ENCODE measurements at regions not wholly inside any gene's neighbourhood (a gene's known extent, or its start where the extent isn't known, plus 50 kb on each side); places are given as distances from the start of the nearest gene placed in this dataset.
"Not testable (repeated sequence)": the region's sequence is repeated elsewhere in the genome, so short reads cannot be mapped to it uniquely, and the experiment has no call there.

DNA sequence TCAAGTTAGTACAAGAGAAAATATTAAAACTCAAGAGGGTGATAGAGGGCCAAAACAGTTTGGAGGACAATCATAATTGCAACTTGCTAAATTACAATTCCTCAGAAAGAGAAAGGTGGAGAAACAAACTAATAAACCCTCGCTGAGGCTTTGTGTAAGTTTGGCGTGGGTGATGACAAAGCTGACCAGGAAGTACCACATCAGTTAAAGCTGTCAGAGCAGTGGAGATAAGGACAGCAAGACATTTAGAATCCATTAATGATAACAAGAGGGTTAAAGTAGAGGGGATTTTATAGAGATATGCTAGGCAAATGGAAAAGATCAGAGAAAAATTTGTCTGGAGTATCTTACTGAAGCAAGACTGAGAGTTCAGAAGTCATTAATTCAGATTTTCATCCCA, 334.4 kb downstream of the TFAP2B start:
- CTCF ChIA-PET = no interaction called here
- no peak for ATAC-seq (ENCODE audit: low read depth)
- Mint-ChIP-seq H3K4me1 (no peaks in the 10 kb centered on the region), H3K27ac (no peak overlapping the region), H3K27me3 (no peaks in the 10 kb centered on the region), H3K36me3 (ENCODE audit: low read depth) (no peaks in the 10 kb centered on the region), H3K9me3 (peaks cover 2% of the 10 kb centered on the region), H3K4me3 (no peak overlapping the region)
- intact Hi-C loops (cut with micrococcal nuclease) = no loop called here
- TF ChIP-seq, protein P1, sequence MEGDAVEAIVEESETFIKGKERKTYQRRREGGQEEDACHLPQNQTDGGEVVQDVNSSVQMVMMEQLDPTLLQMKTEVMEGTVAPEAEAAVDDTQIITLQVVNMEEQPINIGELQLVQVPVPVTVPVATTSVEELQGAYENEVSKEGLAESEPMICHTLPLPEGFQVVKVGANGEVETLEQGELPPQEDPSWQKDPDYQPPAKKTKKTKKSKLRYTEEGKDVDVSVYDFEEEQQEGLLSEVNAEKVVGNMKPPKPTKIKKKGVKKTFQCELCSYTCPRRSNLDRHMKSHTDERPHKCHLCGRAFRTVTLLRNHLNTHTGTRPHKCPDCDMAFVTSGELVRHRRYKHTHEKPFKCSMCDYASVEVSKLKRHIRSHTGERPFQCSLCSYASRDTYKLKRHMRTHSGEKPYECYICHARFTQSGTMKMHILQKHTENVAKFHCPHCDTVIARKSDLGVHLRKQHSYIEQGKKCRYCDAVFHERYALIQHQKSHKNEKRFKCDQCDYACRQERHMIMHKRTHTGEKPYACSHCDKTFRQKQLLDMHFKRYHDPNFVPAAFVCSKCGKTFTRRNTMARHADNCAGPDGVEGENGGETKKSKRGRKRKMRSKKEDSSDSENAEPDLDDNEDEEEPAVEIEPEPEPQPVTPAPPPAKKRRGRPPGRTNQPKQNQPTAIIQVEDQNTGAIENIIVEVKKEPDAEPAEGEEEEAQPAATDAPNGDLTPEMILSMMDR (IDR thresholded peaks at IDR 0.05) = no peak
- DNase-seq = no peak
- POLR2A ChIA-PET = no interaction called here

GRCh38 chr6:51154925-51155324, 336.3 kb downstream of the TFAP2B start:
- H3K27me3 Mint-ChIP-seq; ATAC-seq (ENCODE audit: low read depth); H3K27ac Mint-ChIP-seq; CTCF ChIA-PET; H3K36me3 Mint-ChIP-seq (ENCODE audit: low read depth); intact Hi-C loops (cut with micrococcal nuclease); POLR2A ChIA-PET; H3K4me1 Mint-ChIP-seq; H3K4me3 Mint-ChIP-seq; H3K9me3 Mint-ChIP-seq; DNase-seq: not testable (repeated sequence)

- H3K4me1 Mint-ChIP-seq; H3K27ac Mint-ChIP-seq; CTCF ChIA-PET; H3K36me3 Mint-ChIP-seq (ENCODE audit: low read depth); intact Hi-C loops (cut with micrococcal nuclease); H3K4me3 Mint-ChIP-seq; H3K9me3 Mint-ChIP-seq; ATAC-seq (ENCODE audit: low read depth); H3K27me3 Mint-ChIP-seq; DNase-seq; POLR2A ChIA-PET: not testable (repeated sequence)
Measured at GRCh38 chr6:51159260-51159659, 340.6 kb downstream of the TFAP2B start.

DNA sequence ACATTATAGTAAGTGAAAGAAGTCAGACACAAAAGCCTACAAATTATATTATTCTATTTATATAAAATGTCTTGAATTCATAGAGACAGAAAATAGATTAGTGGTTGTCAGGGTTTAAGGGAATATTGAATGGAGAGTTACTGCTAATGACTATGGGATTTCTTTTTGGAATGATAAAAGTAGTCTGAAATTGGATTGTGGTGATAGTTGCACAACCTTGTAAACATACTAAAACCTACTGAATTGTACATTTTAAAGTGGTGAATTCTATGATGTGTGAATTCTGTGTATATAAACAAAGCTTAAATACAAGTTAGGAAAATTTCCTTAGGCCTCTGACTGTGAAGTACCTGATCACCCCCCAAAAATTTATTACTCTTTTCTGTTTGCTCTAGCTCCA, 343.1 kb downstream of the TFAP2B start:
- Mint-ChIP-seq H3K27me3 (no peaks in the 10 kb centered on the region), H3K27ac (no peak overlapping the region), H3K4me3 (no peak overlapping the region), H3K4me1 (no peaks in the 10 kb centered on the region), H3K36me3 (ENCODE audit: low read depth) (no peaks in the 10 kb centered on the region), H3K9me3 (peaks cover 4% of the 10 kb centered on the region)
- intact Hi-C loops (cut with micrococcal nuclease) = no loop called here
- no peak for DNase-seq
- ChIA-PET POLR2A (no interaction called here), CTCF (no interaction called here)
- TF ChIP-seq, protein P1 (IDR thresholded peaks at IDR 0.05) = no peak
- no peak for ATAC-seq (ENCODE audit: low read depth)

DNA sequence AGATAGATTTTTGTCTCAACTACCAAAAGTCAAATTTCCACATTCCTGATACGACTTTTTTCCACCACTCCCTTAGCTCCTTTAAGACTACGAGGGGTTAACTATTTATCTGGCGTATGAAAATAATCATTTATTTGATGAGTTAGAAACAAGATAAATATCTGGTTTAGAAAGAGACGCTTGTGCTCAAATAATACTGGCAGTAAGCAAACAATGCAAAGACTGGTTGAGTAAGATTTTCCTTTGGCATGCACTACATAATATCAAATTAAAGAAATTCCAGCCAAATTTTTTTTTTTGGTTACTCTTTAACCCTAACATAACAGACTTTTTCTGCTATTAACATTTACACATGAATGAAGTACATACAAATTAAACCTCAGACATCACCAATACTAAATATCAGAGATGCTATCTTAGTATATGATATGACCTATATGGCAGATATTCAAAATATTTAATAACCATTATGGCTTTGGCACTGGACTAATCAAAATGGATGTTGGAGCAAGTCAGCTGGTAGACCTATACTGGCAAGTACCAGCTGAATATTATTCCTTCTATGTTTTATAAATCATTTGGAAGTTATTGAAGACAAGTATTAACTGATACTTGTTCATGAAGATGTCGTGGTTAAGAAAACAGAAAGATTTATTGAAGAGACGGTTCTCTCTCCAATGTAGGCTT, 345.3 kb downstream of the TFAP2B start:
- Mint-ChIP-seq H3K27ac (no peak overlapping the region), H3K27me3 (no peaks in the 10 kb centered on the region), H3K9me3 (peaks cover 10% of the 10 kb centered on the region), H3K4me1 (no peaks in the 10 kb centered on the region), H3K4me3 (no peak overlapping the region), H3K36me3 (ENCODE audit: low read depth) (no peaks in the 10 kb centered on the region)
- ATAC-seq (ENCODE audit: low read depth) = no peak
- ChIA-PET POLR2A (no interaction called here), CTCF (no interaction called here)
- no peak for DNase-seq
- TF ChIP-seq, protein P1 (IDR thresholded peaks at IDR 0.05) = no peak
- intact Hi-C loops (cut with micrococcal nuclease) = no loop called here

- Mint-ChIP-seq H3K27me3 (no peaks in the 10 kb centered on the region), H3K9me3 (peaks cover 15% of the 10 kb centered on the region), H3K4me3 (no peak overlapping the region), H3K4me1 (no peaks in the 10 kb centered on the region), H3K36me3 (ENCODE audit: low read depth) (no peaks in the 10 kb centered on the region), H3K27ac (no peak overlapping the region)
- ChIA-PET CTCF (no interaction called here), POLR2A (no interaction called here)
- ATAC-seq (ENCODE audit: low read depth) (no peak), DNase-seq (no peak)
- TF ChIP-seq, protein P1 (IDR thresholded peaks at IDR 0.05) = no peak
- intact Hi-C loops (cut with micrococcal nuclease) = no loop called here
Measured at GRCh38 chr6:51166914-51167313, 348.2 kb downstream of the TFAP2B start.
